H1 (cell line): ENCODE measurements at regions not wholly inside any gene's neighbourhood (a gene's known extent, or its start where the extent isn't known, plus 50 kb on each side); places are given as distances from the start of the nearest gene placed in this dataset.

ENCODE experiments used
- CTCF ChIA-PET: fragments of 300-600 bp; sonication (Branson Sonifier 250); formaldehyde crosslinking; loops from one replicate; lab custom pipeline; 2021; ENCODE audit not compliant: partially characterized antibody; lab: Charles Lee
- POLR2A ChIA-PET: fragments of 300-600 bp; sonication (Branson Sonifier 250); formaldehyde crosslinking; loops from one replicate; lab custom pipeline; 2021; ENCODE audit warnings: inconsistent platforms; ENCODE audit not compliant: partially characterized antibody; lab: Charles Lee
- DNase-seq, 2 experiments: peaks; one replicate each; pipeline versions ENCODE4 v3.0.0 to v3.0.0-alpha.2; 2010 to 2022; ENCODE audit warnings: low spot score in 2 of 2, low read depth in 1 of 2, mixed read lengths in 1 of 2
- FAIRE-seq: peaks from 2 replicates; lab custom pipeline; 2011; peaks lifted over from hg19 to GRCh38; lab: Jason Lieb, UNC
- H2AFZ ChIP-seq: 2 replicates; pipeline ENCODE4 v1.8.1; 2012; ENCODE audit warnings: low read length, inconsistent platforms
- H2AK5ac ChIP-seq: 2 replicates; pipeline ENCODE4 v1.6.1; 2013; ENCODE audit warnings: low read depth, low read length
- H2BK120ac ChIP-seq: replicated peaks from 2 replicates; pipeline ENCODE3; 2013; ENCODE audit warnings: low read depth, low read length, inconsistent platforms
- H2BK12ac ChIP-seq: 2 replicates; pipeline ENCODE4 v1.6.1; 2013; ENCODE audit warnings: low read depth, low read length
- H2BK15ac ChIP-seq: 2 replicates; pipeline ENCODE4 v1.6.1; 2013; ENCODE audit warnings: low read length
- H2BK20ac ChIP-seq: 2 replicates; pipeline ENCODE4 v1.6.1; 2013; ENCODE audit warnings: low read length
- H2BK5ac ChIP-seq: 2 replicates; pipeline ENCODE4 v1.6.1; 2013; ENCODE audit warnings: low read depth, low read length
- H3K14ac ChIP-seq: 2 replicates; pipeline ENCODE4 v1.6.1; 2013; ENCODE audit warnings: inconsistent platforms; ENCODE audit not compliant: insufficient read length
- H3K18ac ChIP-seq: 2 replicates; pipeline ENCODE4 v1.6.1; 2013; ENCODE audit warnings: low read length; ENCODE audit errors: extremely low read depth
- H3K23ac ChIP-seq: 2 replicates; pipeline ENCODE4 v1.6.1; 2013; ENCODE audit warnings: inconsistent platforms; ENCODE audit not compliant: insufficient read length
- H3K23me2 ChIP-seq: 2 replicates; pipeline ENCODE4 v1.6.1; 2013; ENCODE audit warnings: low read depth, low read length
- H3K27ac ChIP-seq: 2 replicates; pipeline ENCODE4 v1.6.1; 2011; ENCODE audit warnings: low read depth, low read length, inconsistent platforms
- H3K27me3 ChIP-seq, 4 experiments: replicated peaks in 1 of 4; 1 replicate in 1 of 4; 2 replicates in 3 of 4; pipeline versions ENCODE4 v1.6.1 to v1.8.1; 2011 to 2013; ENCODE audit warnings: low read length in 3 of 4, mild to moderate bottlenecking in 3 of 4, inconsistent platforms in 2 of 4, mixed read lengths in 2 of 4, moderate library complexity in 1 of 4; ENCODE audit not compliant: control insufficient read depth in 3 of 4, insufficient read depth in 3 of 4; ENCODE audit errors: extremely low read depth in 1 of 4
- H3K36me3 ChIP-seq, 4 experiments: 2 replicates each; pipeline versions ENCODE4 v1.6.1 to v1.8.1; 2011 to 2013; ENCODE audit warnings: mild to moderate bottlenecking in 4 of 4, low read length in 3 of 4, moderate library complexity in 2 of 4, control low read depth in 1 of 4, inconsistent platforms in 1 of 4; ENCODE audit not compliant: insufficient read depth in 4 of 4, control insufficient read depth in 2 of 4
- H3K4ac ChIP-seq: replicated peaks from 2 replicates; pipeline ENCODE3; 2013; ENCODE audit warnings: low read length, low read depth, mixed read lengths, inconsistent platforms; ENCODE audit not compliant: insufficient read length
- H3K4me1 ChIP-seq, 4 experiments: replicated peaks in 1 of 4; 1 replicate in 1 of 4; 2 replicates in 3 of 4; pipeline versions ENCODE4 v1.6.1 to v1.8.1; 2011 to 2013; ENCODE audit warnings: low read length in 3 of 4, inconsistent platforms in 2 of 4, mixed read lengths in 1 of 4; ENCODE audit not compliant: insufficient read depth in 4 of 4, control insufficient read depth in 3 of 4
- H3K4me2 ChIP-seq, 2 experiments: 2 replicates each; pipeline versions ENCODE4 v1.6.1 to v1.8.1; 2011 to 2013; ENCODE audit warnings: low read depth in 2 of 2, low read length in 2 of 2, control low read depth in 1 of 2, inconsistent platforms in 1 of 2, mild to moderate bottlenecking in 1 of 2; ENCODE audit not compliant: insufficient read depth in 1 of 2
- H3K4me3 ChIP-seq, 4 experiments: fragments of 200-600, 300-600 bp in 1 of 4; sonication (generic), shearing (Covaris generic), sonication (Bioruptor Twin) in 1 of 4; 2 replicates each; pipeline versions ENCODE4 v1.5.1 to v1.8.1; 2011 to 2016; ENCODE audit warnings: low read length in 4 of 4, low read depth in 3 of 4, control low read depth in 2 of 4, inconsistent platforms in 2 of 4, mild to moderate bottlenecking in 2 of 4, mixed read lengths in 1 of 4, moderate library complexity in 1 of 4; ENCODE audit not compliant: insufficient read depth in 2 of 4; ENCODE audit errors: extremely low read depth in 1 of 4
- H3K56ac ChIP-seq: replicated peaks from 2 replicates; pipeline ENCODE3; 2013; ENCODE audit warnings: low read depth, mild to moderate bottlenecking, mixed read lengths, low read length, inconsistent platforms; ENCODE audit not compliant: insufficient read length
- H3K79me1 ChIP-seq: 2 replicates; pipeline ENCODE4 v1.6.1; 2013; ENCODE audit warnings: low read depth, low read length, control low read depth
- H3K79me2 ChIP-seq, 2 experiments: 2 replicates each; pipeline versions ENCODE4 v1.6.1 to v1.8.1; 2012 to 2013; ENCODE audit warnings: low read length in 2 of 2, mild to moderate bottlenecking in 2 of 2, inconsistent platforms in 1 of 2; ENCODE audit not compliant: insufficient read depth in 2 of 2, control insufficient read depth in 1 of 2
- H3K9ac ChIP-seq, 4 experiments: replicated peaks in 1 of 4; 1 replicate in 1 of 4; 2 replicates in 3 of 4; pipeline versions ENCODE4 v1.6.1 to v1.8.1; 2011 to 2013; ENCODE audit warnings: low read depth in 3 of 4, low read length in 3 of 4, control low read depth in 2 of 4, mild to moderate bottlenecking in 2 of 4, moderate library complexity in 2 of 4, inconsistent platforms in 1 of 4; ENCODE audit errors: extremely low read depth in 1 of 4
- H3K9me3 ChIP-seq, 2 experiments: 2 replicates each; pipeline versions ENCODE4 v1.6.1 to v1.8.1; 2012 to 2013; ENCODE audit warnings: mild to moderate bottlenecking in 2 of 2, moderate library complexity in 2 of 2, control low read depth in 1 of 2, inconsistent platforms in 1 of 2, low read depth in 1 of 2, low read length in 1 of 2, mixed read lengths in 1 of 2; ENCODE audit not compliant: insufficient read depth in 2 of 2
- H4K20me1 ChIP-seq, 2 experiments: replicated peaks in 1 of 2; 2 replicates each; pipeline versions ENCODE3 to v1.8.1; 2011 to 2013; ENCODE audit warnings: inconsistent platforms in 2 of 2, low read length in 2 of 2, mild to moderate bottlenecking in 1 of 2; ENCODE audit not compliant: insufficient read depth in 2 of 2, control insufficient read depth in 1 of 2
- H4K5ac ChIP-seq: 2 replicates; pipeline ENCODE4 v1.6.1; 2013; ENCODE audit warnings: low read length, low read depth, mixed read lengths, inconsistent platforms; ENCODE audit not compliant: insufficient read length
- H4K8ac ChIP-seq: 2 replicates; pipeline ENCODE4 v1.8.0; 2013; ENCODE audit warnings: mild to moderate bottlenecking, moderate library complexity, low read length, inconsistent platforms; ENCODE audit not compliant: insufficient read depth; ENCODE audit errors: extremely low read depth
- H4K91ac ChIP-seq: replicated peaks from 2 replicates; pipeline ENCODE3; 2013; ENCODE audit warnings: low read length, mixed read lengths, inconsistent platforms; ENCODE audit not compliant: insufficient read length
- CREB1 ChIP-seq: IDR thresholded peaks from 2 replicates; pipeline ENCODE4 v1.6.1; 2012; ENCODE audit warnings: inconsistent platforms
- EGR1 ChIP-seq: IDR thresholded peaks from 2 replicates; pipeline ENCODE4 v1.6.1; 2011; ENCODE audit warnings: low read depth, low read length, borderline replicate concordance
- EZH2 ChIP-seq: fragments of 200-600 bp; sonication (generic); IDR thresholded peaks from 2 replicates; pipeline ENCODE4 v1.7.1; 2012; ENCODE audit warnings: low read depth, mild to moderate bottlenecking, moderate library complexity, low read length, inconsistent platforms; ENCODE audit not compliant: severe bottlenecking
- JUND ChIP-seq: IDR thresholded peaks from 2 replicates; pipeline ENCODE4 v1.6.1; 2011; ENCODE audit warnings: mild to moderate bottlenecking, improper control_type of control experiment, low read length
- NRF1 ChIP-seq: IDR thresholded peaks from 2 replicates; pipeline ENCODE4 v1.6.1; 2011; ENCODE audit warnings: mild to moderate bottlenecking, low read depth, low read length, improper control_type of control experiment
- RAD21 ChIP-seq, 2 experiments: IDR thresholded peaks in 1 of 2; conservative IDR thresholded peaks in 1 of 2; 2 replicates each; pipeline ENCODE4 v1.6.1; 2011; ENCODE audit warnings: low read depth in 2 of 2, low read length in 2 of 2, improper control_type of control experiment in 1 of 2, inconsistent platforms in 1 of 2, mild to moderate bottlenecking in 1 of 2, moderate library complexity in 1 of 2
- RBBP5 ChIP-seq: IDR thresholded peaks from 2 replicates; pipeline ENCODE4 v1.7.1; 2012; ENCODE audit warnings: low read depth, mild to moderate bottlenecking, inconsistent platforms, low read length, moderate library complexity, borderline replicate concordance
- RXRA ChIP-seq: IDR thresholded peaks from 2 replicates; pipeline ENCODE4 v1.6.1; 2011; ENCODE audit warnings: low read depth, mild to moderate bottlenecking, low read length, moderate library complexity; ENCODE audit not compliant: insufficient read depth
- SP1 ChIP-seq: IDR thresholded peaks from 2 replicates; pipeline ENCODE4 v1.6.1; 2011; ENCODE audit warnings: low read depth, low read length
- SP4 ChIP-seq: IDR thresholded peaks from 2 replicates; pipeline ENCODE4 v1.6.1; 2012; ENCODE audit warnings: low read length, inconsistent platforms
- TEAD4 ChIP-seq: IDR thresholded peaks from 2 replicates; pipeline ENCODE4 v1.6.1; 2012; ENCODE audit warnings: low read depth, low read length, inconsistent platforms, mixed read lengths
- YY1 ChIP-seq: IDR thresholded peaks from 2 replicates; pipeline ENCODE4 v1.6.1; 2011; ENCODE audit warnings: low read depth, mild to moderate bottlenecking, low read length
- WGBS, 2 experiments: shearing (Covaris generic) in 1 of 2; methylation state at CpG; one replicate each; pipeline versions ENCODE4 v1.1.6 to v1.1.7; 2013 to 2015; ENCODE audit warnings: low lambda C conversion rate in 2 of 2, mixed read lengths in 2 of 2, inconsistent platforms in 1 of 2, low coverage in 1 of 2, missing lambda C conversion rate in 1 of 2; ENCODE audit not compliant: insufficient replicate concordance in 2 of 2, insufficient coverage in 1 of 2, insufficient read length in 1 of 2; ENCODE audit errors: extremely low coverage in 1 of 2, missing lambda C conversion rate in 1 of 2; 5-methylcytosine and 5-hydroxymethylcytosine counted together

GRCh38 chr21:17071093-17071492 lies 441.8 kb upstream of the CXADR start:
- DNase-seq (no peak), FAIRE-seq (peak; percentile 39)
- H2BK20ac ChIP-seq, result no peak overlapping the region
- H3K27ac ChIP-seq, result no peak overlapping the region
- H3K4me2 ChIP-seq, result no peak overlapping the region
- no peaks in the 10 kb centered on the region for H3K9me3 ChIP-seq
- H3K23ac ChIP-seq, result no peak overlapping the region
- no peak overlapping the region for H3K4me3 ChIP-seq
- H2AK5ac ChIP-seq, result no peak overlapping the region
- H3K14ac ChIP-seq, result no peak overlapping the region
- H3K18ac ChIP-seq, result no peak overlapping the region
- H2BK15ac ChIP-seq, result no peak overlapping the region
- no peak overlapping the region for H2BK120ac ChIP-seq
- no peak overlapping the region for H4K5ac ChIP-seq
- H2BK12ac ChIP-seq, result no peak overlapping the region
- no peaks in the 10 kb centered on the region for H3K27me3 ChIP-seq
- H3K4ac ChIP-seq, result no peak overlapping the region
- no peak overlapping the region for H4K8ac ChIP-seq
- H3K79me2 ChIP-seq, result no peaks in the 10 kb centered on the region
- H3K56ac ChIP-seq, result no peak overlapping the region
- H2AFZ ChIP-seq, result no peak overlapping the region
- no peak overlapping the region for H3K9ac ChIP-seq
- H3K23me2 ChIP-seq, result no peaks in the 10 kb centered on the region
- 83% methylated on average over 3 of the region's 3 CpGs; no CpG with 5 or more reads in 1 of the 2 experiments for WGBS, 2 experiments
- H3K4me1 ChIP-seq, result no peaks in the 10 kb centered on the region
- no peak for TF ChIP-seq TEAD4
- TF ChIP-seq SP1, result no peak
- no peak for TF ChIP-seq RBBP5
- TF ChIP-seq RAD21 (IDR thresholded peaks at IDR 0.05 in 1 of 2, conservative IDR thresholded peaks at IDR 0.05 in 1 of 2; ENCODE audit: low read depth in 2 of 2, low read length in 2 of 2), result no peak
- no peak for TF ChIP-seq CREB1
- TF ChIP-seq NRF1, result no peak
- no peak for TF ChIP-seq JUND
- no peak for TF ChIP-seq YY1
- no peak for TF ChIP-seq EGR1
- no peak for TF ChIP-seq SP4
- no peak for TF ChIP-seq RXRA
- no peak for TF ChIP-seq EZH2
- ChIA-PET POLR2A (interaction anchor here (1.1 kb wide), 1 partner anchor 12 kb away, joined by 3 read pairs; no protein-coding TSS in a partner anchor), CTCF (no interaction called here)
- no peak overlapping the region for H2BK5ac ChIP-seq
- no peaks in the 10 kb centered on the region for H4K20me1 ChIP-seq
- no peak overlapping the region for H4K91ac ChIP-seq
- H3K36me3 ChIP-seq, result no peaks in the 10 kb centered on the region
- no peaks in the 10 kb centered on the region for H3K79me1 ChIP-seq
